ENCODE measurements at regions not wholly inside any gene's neighbourhood (a gene's known extent, or its start where the extent isn't known, plus 50 kb on each side); places are given as distances from the start of the nearest gene placed in this dataset.

GRCh38 chr6:104656235-104656634 is 203.5 kb downstream of the HACE1 start:
- TF ChIP-seq, protein P1, sequence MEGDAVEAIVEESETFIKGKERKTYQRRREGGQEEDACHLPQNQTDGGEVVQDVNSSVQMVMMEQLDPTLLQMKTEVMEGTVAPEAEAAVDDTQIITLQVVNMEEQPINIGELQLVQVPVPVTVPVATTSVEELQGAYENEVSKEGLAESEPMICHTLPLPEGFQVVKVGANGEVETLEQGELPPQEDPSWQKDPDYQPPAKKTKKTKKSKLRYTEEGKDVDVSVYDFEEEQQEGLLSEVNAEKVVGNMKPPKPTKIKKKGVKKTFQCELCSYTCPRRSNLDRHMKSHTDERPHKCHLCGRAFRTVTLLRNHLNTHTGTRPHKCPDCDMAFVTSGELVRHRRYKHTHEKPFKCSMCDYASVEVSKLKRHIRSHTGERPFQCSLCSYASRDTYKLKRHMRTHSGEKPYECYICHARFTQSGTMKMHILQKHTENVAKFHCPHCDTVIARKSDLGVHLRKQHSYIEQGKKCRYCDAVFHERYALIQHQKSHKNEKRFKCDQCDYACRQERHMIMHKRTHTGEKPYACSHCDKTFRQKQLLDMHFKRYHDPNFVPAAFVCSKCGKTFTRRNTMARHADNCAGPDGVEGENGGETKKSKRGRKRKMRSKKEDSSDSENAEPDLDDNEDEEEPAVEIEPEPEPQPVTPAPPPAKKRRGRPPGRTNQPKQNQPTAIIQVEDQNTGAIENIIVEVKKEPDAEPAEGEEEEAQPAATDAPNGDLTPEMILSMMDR (IDR thresholded peaks at IDR 0.05) = no peak
- TF ChIP-seq POLR2A (IDR thresholded peaks at IDR 0.05) (no peak), EP300 (IDR thresholded peaks at IDR 0.05) (no peak)

Data from tibial nerve (tissue), 4 donors.